Vagina (tissue), 2 donors: ENCODE measurements at regions not wholly inside any gene's neighbourhood (a gene's known extent, or its start where the extent isn't known, plus 50 kb on each side); places are given as distances from the start of the nearest gene placed in this dataset.

Experiments used
- CTCF ChIP-seq, 3 experiments: fragments of 450-650 bp in 2 of 3; fragments of 200-600 bp in 1 of 3; sonication (generic) in 1 of 3; IDR thresholded peaks; one replicate each; pipeline ENCODE4 v1.5.1; 2017 to 2019; ENCODE audit warnings: antibody characterized with exemption in 3 of 3, mild to moderate bottlenecking in 2 of 3, moderate library complexity in 2 of 3
- POLR2AphosphoS5 ChIP-seq, 2 donors: sonication (generic); formaldehyde crosslinking; IDR thresholded peaks; one replicate each; pipeline ENCODE4 v1.9.0; 2017; ENCODE audit warnings: antibody characterized with exemption in 2 of 2, mild to moderate bottlenecking in 2 of 2, low read depth in 1 of 2; ENCODE audit not compliant: insufficient read depth in 1 of 2

- TF ChIP-seq CTCF (IDR thresholded peaks at IDR 0.05) (no peak), POLR2AphosphoS5 (IDR thresholded peaks at IDR 0.05; ENCODE audit: insufficient read depth in 1 of 2, low read depth in 1 of 2) (no peak)
Observed at GRCh38 chr5:68416714-68417113, 201.2 kb downstream of the PIK3R1 start.
